GM12878 (cell line): ENCODE measurements at regions not wholly inside any gene's neighbourhood (a gene's known extent, or its start where the extent isn't known, plus 50 kb on each side); places are given as distances from the start of the nearest gene placed in this dataset.

Experiments
- ATAC-seq: fragments of 200-7000 bp; cut with Tn5 transposase; 3 replicates; pipeline ENCODE4 v1.9.1; 2020; ENCODE audit warnings: mild to moderate bottlenecking, moderate library complexity
- BruUV-seq: library from RNA; stranded (reverse); fragments of 400-500 nt; replicated peaks from 2 replicates; lab custom pipeline; 2021; lab: Mats Ljungman, UMichigan
- CTCF ChIA-PET: fragments of 300-600 bp; sonication (Branson Sonifier 250); formaldehyde crosslinking; extraction: SDS; loops from one replicate; lab custom pipeline; 2021; ENCODE audit warnings: inconsistent platforms; lab: Yijun Ruan, JAX
- POLR2A ChIA-PET: fragments of 350-600 bp; formaldehyde crosslinking; extraction: SDS; loops from one replicate; lab custom pipeline; 2021; ENCODE audit warnings: inconsistent platforms; lab: Charles Lee
- RAD21 ChIA-PET: fragments of 300-600 bp; sonication (Branson Sonifier 250); formaldehyde crosslinking; loops from one replicate; lab custom pipeline; 2023; ENCODE audit warnings: antibody characterized with exemption; ENCODE audit not compliant: unreplicated experiment; lab: Charles Lee
- SMC1A ChIA-PET: fragments of 300-600 bp; sonication (Branson Sonifier 250); formaldehyde crosslinking; loops from one replicate; lab custom pipeline; 2023; ENCODE audit not compliant: unreplicated experiment, uncharacterized antibody; lab: Charles Lee
- DNase-seq: peaks from one replicate; pipeline ENCODE4 v3.0.0-alpha.2; 2011; ENCODE audit warnings: low read depth, low spot score
- FAIRE-seq: peaks from 3 replicates; lab custom pipeline; 2011; peaks lifted over from hg19 to GRCh38; lab: Jason Lieb, UNC
- H2AFZ ChIP-seq: 2 replicates; pipeline ENCODE4 v1.6.0; 2011; ENCODE audit warnings: low read depth, low read length, control low read depth; ENCODE audit not compliant: control insufficient read depth
- H3K27ac ChIP-seq: 2 replicates; pipeline ENCODE4 v1.5.1; 2011; ENCODE audit warnings: control low read depth; ENCODE audit not compliant: control insufficient read depth, insufficient read depth
- H3K27me3 ChIP-seq, 2 experiments: replicated peaks in 1 of 2; 2 replicates each; pipeline versions ENCODE4 v1.6.0 to v1.6.1; 2011; ENCODE audit warnings: low read length in 1 of 2; ENCODE audit not compliant: control insufficient read depth in 2 of 2, insufficient read depth in 2 of 2
- H3K36me3 ChIP-seq, 2 experiments: 2 replicates each; pipeline ENCODE4 v1.5.1; 2011; ENCODE audit warnings: low read length in 1 of 2; ENCODE audit not compliant: control insufficient read depth in 2 of 2, insufficient read depth in 2 of 2
- H3K4me1 ChIP-seq: 2 replicates; pipeline ENCODE4 v1.6.1; 2011; ENCODE audit warnings: mild to moderate bottlenecking, low read length, moderate library complexity, mixed read lengths; ENCODE audit not compliant: control insufficient read depth, insufficient read depth
- H3K4me2 ChIP-seq: 2 replicates; pipeline ENCODE4 v1.6.0; 2011; ENCODE audit warnings: control low read depth; ENCODE audit not compliant: control insufficient read depth, insufficient read depth
- H3K4me3 ChIP-seq: fragments of 200-600 bp; sonication (generic); 2 replicates; pipeline ENCODE4 v1.5.1; 2016
- H3K79me2 ChIP-seq: 2 replicates; pipeline ENCODE4 v1.6.0; 2011; ENCODE audit warnings: low read length; ENCODE audit not compliant: control insufficient read depth, insufficient read depth
- H3K9ac ChIP-seq: 2 replicates; pipeline ENCODE4 v1.8.0; 2011; ENCODE audit warnings: low read length, control low read depth, mixed read lengths; ENCODE audit not compliant: control insufficient read depth, insufficient read depth
- H3K9me3 ChIP-seq: replicated peaks from 3 replicates; pipeline ENCODE4 v1.5.1; 2011; ENCODE audit warnings: mild to moderate bottlenecking, low read length; ENCODE audit not compliant: control insufficient read depth, insufficient read depth
- H4K20me1 ChIP-seq: 2 replicates; pipeline ENCODE4 v1.6.0; 2011; ENCODE audit not compliant: control insufficient read depth, insufficient read depth
- CBX5 ChIP-seq: sonication (generic); IDR thresholded peaks from 2 replicates; pipeline ENCODE4 v1.6.1; 2016; ENCODE audit warnings: low read depth, moderate library complexity, mild to moderate bottlenecking, inconsistent platforms
- GABPA ChIP-seq: IDR thresholded peaks from 2 replicates; pipeline ENCODE4 v1.6.1; 2014; ENCODE audit warnings: antibody characterized with exemption, low read depth, mild to moderate bottlenecking, inconsistent platforms
- KLF5 ChIP-seq: fragments of 450-650 bp; IDR thresholded peaks from 2 replicates; pipeline ENCODE4 v1.6.1; 2014; ENCODE audit warnings: mild to moderate bottlenecking; ENCODE audit not compliant: partially characterized antibody
- MXI1 ChIP-seq: fragments of 150-350 bp; IDR thresholded peaks from 2 replicates; pipeline ENCODE4 v1.6.1; 2011; ENCODE audit warnings: low read depth, mild to moderate bottlenecking, inconsistent platforms, low read length, improper control_type of control experiment
- NFYB ChIP-seq: IDR thresholded peaks from 2 replicates; pipeline ENCODE4 v1.6.1; 2011; ENCODE audit warnings: low read depth, mild to moderate bottlenecking, low read length, improper control_type of control experiment, moderate library complexity; ENCODE audit not compliant: insufficient read depth
- PAX5 ChIP-seq: IDR thresholded peaks from 2 replicates; pipeline ENCODE4 v1.6.1; 2011; ENCODE audit warnings: low read depth, low read length, borderline replicate concordance
- PAX8 ChIP-seq: fragments of 450-650 bp; IDR thresholded peaks from 2 replicates; pipeline ENCODE4 v1.6.1; 2017; ENCODE audit warnings: mild to moderate bottlenecking, moderate library complexity
- RFX5 ChIP-seq: IDR thresholded peaks from 2 replicates; pipeline ENCODE4 v1.6.1; 2011; ENCODE audit warnings: low read depth, low read length, improper control_type of control experiment
- SUPT20H ChIP-seq: IDR thresholded peaks from 2 replicates; pipeline ENCODE4 v1.6.1; 2011; ENCODE audit warnings: low read depth, mild to moderate bottlenecking, low read length, moderate library complexity, borderline replicate concordance; ENCODE audit not compliant: control insufficient read depth
- ZBED1 ChIP-seq: IDR thresholded peaks from 2 replicates; pipeline ENCODE4 v1.6.1; 2016; ENCODE audit warnings: borderline replicate concordance
- ZNF217 ChIP-seq: fragments of 450-650 bp; IDR thresholded peaks from 2 replicates; pipeline ENCODE4 v1.6.1; 2017; ENCODE audit warnings: antibody characterized with exemption, mild to moderate bottlenecking
- ZNF384 ChIP-seq: IDR thresholded peaks from 2 replicates; pipeline ENCODE4 v1.6.1; 2012; ENCODE audit warnings: low read depth, mild to moderate bottlenecking, low read length, improper control_type of control experiment, borderline replicate concordance
- WGBS: methylation state at CpG from one replicate; pipeline ENCODE4 v1.1.6; 2016; ENCODE audit warnings: low lambda C conversion rate; ENCODE audit not compliant: insufficient replicate concordance, insufficient coverage; ENCODE audit errors: missing lambda C conversion rate; 5-methylcytosine and 5-hydroxymethylcytosine counted together
- in situ Hi-C: fragments of 300-500 bp; cut with MboI; formaldehyde crosslinking; loops from 9 replicates; pipeline ENCODE4 v1.14.3; 2018; ENCODE audit warnings: mixed read lengths
- intact Hi-C: fragments of 100-400 bp; cut with micrococcal nuclease; formaldehyde crosslinking; loops from one replicate; pipeline ENCODE4 v1.14.2; 2022; ENCODE audit not compliant: unreplicated experiment
- TF ChIP-seq, protein P1 (sequence below): fragments of 450-650 bp; IDR thresholded peaks from 2 replicates; pipeline ENCODE4 v1.6.1; 2016; ENCODE audit warnings: mild to moderate bottlenecking
- TF ChIP-seq, protein P2 (sequence below): IDR thresholded peaks from 2 replicates; pipeline ENCODE4 v1.6.1; 2012; ENCODE audit warnings: low read depth, low read length, improper control_type of control experiment
- TF ChIP-seq, protein P3 (sequence below): IDR thresholded peaks from 2 replicates; pipeline ENCODE4 v1.6.1; 2011; ENCODE audit warnings: low read depth, mild to moderate bottlenecking, low read length, moderate library complexity, borderline replicate concordance; ENCODE audit errors: extremely low read depth
- TF ChIP-seq, protein P4 (sequence below): IDR thresholded peaks from 2 replicates; pipeline ENCODE4 v1.6.1; 2012; ENCODE audit warnings: low read depth, low read length, improper control_type of control experiment

DNA sequence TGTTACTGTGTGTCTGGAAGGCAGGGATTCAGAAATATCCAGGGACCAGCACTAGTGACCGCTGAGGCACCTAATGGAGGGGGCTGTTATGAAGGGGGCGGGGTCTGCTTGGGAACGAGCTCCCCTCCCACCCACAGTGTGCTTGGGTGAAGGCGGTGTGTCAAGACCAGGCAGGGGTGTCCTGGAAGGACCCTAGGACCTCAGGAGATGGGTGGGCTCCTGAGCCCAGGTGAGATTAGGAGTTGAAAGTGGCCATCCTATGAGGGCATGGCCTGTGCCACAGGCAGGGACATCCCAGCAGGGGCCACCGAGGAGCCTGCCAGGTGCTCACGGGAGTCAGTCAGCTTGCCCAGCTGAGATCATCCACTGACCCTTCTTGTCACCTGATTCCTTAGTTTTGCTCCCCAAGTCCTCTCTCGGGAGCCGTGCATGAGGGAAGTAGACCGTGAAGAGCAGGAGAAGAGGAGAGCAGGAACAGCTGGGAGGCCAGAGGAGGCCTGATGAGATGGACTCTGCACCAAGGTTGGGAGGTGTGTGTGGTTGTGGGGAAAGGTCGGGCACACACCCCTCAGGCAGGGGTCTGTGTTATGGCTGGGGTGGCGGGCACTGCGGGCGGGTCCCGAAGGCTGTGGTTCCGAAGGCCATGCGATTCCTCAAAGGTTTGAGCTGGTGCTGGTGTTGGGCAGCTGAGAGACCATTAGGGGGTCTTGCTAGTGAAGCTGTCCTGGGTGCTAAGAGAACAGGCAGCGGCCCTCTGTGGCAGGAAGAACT, 180.9 kb upstream of the HS6ST1 start:
- Histone ChIP-seq H3K4me2 (no peak overlapping the region), H3K4me1 (no peaks in the 10 kb centered on the region), H3K9ac (no peak overlapping the region), H2AFZ (no peak overlapping the region), H3K9me3 (no peaks in the 10 kb centered on the region), H3K4me3 (no peak overlapping the region), H3K27me3 (no peaks in the 10 kb centered on the region), H3K27ac (no peak overlapping the region), H3K79me2 (no peaks in the 10 kb centered on the region), H4K20me1 (no peaks in the 10 kb centered on the region), H3K36me3 (no peaks in the 10 kb centered on the region)
- ChIA-PET CTCF (no interaction called here), SMC1A (no interaction called here), POLR2A (no interaction called here), RAD21 (no interaction called here)
- in situ Hi-C loops (no loop called here), intact Hi-C loops (no loop called here)
- ATAC-seq (no peak), FAIRE-seq (no peak), DNase-seq (no peak)
- 49% methylated on average over 17 of the region's 17 CpGs for WGBS
- no TSS peak for BruUV-seq
- TF ChIP-seq CBX5: no peak
- TF ChIP-seq KLF5: no peak
- no peak for TF ChIP-seq PAX8
- TF ChIP-seq ZNF384: no peak
- no peak for TF ChIP-seq RFX5
- no peak for TF ChIP-seq GABPA
- TF ChIP-seq SUPT20H: no peak
- no peak for TF ChIP-seq MXI1
- TF ChIP-seq, protein P1, sequence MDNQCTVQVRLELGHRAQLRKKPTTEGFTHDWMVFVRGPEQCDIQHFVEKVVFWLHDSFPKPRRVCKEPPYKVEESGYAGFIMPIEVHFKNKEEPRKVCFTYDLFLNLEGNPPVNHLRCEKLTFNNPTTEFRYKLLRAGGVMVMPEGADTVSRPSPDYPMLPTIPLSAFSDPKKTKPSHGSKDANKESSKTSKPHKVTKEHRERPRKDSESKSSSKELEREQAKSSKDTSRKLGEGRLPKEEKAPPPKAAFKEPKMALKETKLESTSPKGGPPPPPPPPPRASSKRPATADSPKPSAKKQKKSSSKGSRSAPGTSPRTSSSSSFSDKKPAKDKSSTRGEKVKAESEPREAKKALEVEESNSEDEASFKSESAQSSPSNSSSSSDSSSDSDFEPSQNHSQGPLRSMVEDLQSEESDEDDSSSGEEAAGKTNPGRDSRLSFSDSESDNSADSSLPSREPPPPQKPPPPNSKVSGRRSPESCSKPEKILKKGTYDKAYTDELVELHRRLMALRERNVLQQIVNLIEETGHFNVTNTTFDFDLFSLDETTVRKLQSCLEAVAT: no peak
- TF ChIP-seq, protein P2, sequence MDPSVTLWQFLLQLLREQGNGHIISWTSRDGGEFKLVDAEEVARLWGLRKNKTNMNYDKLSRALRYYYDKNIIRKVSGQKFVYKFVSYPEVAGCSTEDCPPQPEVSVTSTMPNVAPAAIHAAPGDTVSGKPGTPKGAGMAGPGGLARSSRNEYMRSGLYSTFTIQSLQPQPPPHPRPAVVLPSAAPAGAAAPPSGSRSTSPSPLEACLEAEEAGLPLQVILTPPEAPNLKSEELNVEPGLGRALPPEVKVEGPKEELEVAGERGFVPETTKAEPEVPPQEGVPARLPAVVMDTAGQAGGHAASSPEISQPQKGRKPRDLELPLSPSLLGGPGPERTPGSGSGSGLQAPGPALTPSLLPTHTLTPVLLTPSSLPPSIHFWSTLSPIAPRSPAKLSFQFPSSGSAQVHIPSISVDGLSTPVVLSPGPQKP: no peak
- TF ChIP-seq, protein P3, sequence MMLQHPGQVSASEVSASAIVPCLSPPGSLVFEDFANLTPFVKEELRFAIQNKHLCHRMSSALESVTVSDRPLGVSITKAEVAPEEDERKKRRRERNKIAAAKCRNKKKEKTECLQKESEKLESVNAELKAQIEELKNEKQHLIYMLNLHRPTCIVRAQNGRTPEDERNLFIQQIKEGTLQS: no peak
- TF ChIP-seq NFYB: no peak
- no peak for TF ChIP-seq PAX5
- no peak for TF ChIP-seq ZBED1
- TF ChIP-seq, protein P4, sequence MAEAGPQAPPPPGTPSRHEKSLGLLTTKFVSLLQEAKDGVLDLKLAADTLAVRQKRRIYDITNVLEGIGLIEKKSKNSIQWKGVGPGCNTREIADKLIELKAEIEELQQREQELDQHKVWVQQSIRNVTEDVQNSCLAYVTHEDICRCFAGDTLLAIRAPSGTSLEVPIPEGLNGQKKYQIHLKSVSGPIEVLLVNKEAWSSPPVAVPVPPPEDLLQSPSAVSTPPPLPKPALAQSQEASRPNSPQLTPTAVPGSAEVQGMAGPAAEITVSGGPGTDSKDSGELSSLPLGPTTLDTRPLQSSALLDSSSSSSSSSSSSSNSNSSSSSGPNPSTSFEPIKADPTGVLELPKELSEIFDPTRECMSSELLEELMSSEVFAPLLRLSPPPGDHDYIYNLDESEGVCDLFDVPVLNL: no peak
- no peak for TF ChIP-seq ZNF217
